ENCODE measurements at regions not wholly inside any gene's neighbourhood (a gene's known extent, or its start where the extent isn't known, plus 50 kb on each side); places are given as distances from the start of the nearest gene placed in this dataset.
"Not testable (repeated sequence)": the region's sequence is repeated elsewhere in the genome, so short reads cannot be mapped to it uniquely, and the experiment has no call there.

DNA sequence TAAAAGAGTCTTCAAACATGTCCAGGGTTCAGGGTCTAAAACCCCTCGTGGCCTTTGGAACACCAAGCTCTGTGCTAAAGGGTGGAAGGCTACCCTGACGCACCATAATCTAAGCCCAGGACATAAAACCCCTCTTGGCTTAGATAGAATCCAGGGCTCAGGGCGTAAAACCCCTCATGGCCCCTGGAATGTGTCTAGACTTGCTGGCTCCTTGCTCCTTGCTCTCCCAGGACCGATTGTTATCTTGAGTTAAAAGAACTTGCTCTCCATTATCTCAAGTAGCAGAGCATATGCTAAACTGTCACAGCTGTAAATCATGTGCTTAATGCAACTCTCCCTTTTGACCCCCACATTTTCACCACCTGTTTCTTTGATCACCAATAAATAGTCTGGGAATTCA is 758.1 kb upstream of the SLC8A1 start:
- TF ChIP-seq, protein P1, sequence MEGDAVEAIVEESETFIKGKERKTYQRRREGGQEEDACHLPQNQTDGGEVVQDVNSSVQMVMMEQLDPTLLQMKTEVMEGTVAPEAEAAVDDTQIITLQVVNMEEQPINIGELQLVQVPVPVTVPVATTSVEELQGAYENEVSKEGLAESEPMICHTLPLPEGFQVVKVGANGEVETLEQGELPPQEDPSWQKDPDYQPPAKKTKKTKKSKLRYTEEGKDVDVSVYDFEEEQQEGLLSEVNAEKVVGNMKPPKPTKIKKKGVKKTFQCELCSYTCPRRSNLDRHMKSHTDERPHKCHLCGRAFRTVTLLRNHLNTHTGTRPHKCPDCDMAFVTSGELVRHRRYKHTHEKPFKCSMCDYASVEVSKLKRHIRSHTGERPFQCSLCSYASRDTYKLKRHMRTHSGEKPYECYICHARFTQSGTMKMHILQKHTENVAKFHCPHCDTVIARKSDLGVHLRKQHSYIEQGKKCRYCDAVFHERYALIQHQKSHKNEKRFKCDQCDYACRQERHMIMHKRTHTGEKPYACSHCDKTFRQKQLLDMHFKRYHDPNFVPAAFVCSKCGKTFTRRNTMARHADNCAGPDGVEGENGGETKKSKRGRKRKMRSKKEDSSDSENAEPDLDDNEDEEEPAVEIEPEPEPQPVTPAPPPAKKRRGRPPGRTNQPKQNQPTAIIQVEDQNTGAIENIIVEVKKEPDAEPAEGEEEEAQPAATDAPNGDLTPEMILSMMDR (conservative IDR thresholded peaks at IDR 0.05; ENCODE audit: low read length): not testable (repeated sequence)
- not testable (repeated sequence) for TF ChIP-seq EZH2phosphoT487 (IDR thresholded peaks at IDR 0.05; ENCODE audit: borderline replicate concordance, low read depth, low read length)
